GM12872 (cell line): ENCODE measurements at regions not wholly inside any gene's neighbourhood (a gene's known extent, or its start where the extent isn't known, plus 50 kb on each side); places are given as distances from the start of the nearest gene placed in this dataset.

Experiments
- TF ChIP-seq, protein P1 (sequence below): IDR thresholded peaks from 3 replicates; pipeline ENCODE4 v1.5.1; 2011; ENCODE audit warnings: low read depth, mild to moderate bottlenecking, low read length, moderate library complexity; ENCODE audit not compliant: insufficient read depth

DNA sequence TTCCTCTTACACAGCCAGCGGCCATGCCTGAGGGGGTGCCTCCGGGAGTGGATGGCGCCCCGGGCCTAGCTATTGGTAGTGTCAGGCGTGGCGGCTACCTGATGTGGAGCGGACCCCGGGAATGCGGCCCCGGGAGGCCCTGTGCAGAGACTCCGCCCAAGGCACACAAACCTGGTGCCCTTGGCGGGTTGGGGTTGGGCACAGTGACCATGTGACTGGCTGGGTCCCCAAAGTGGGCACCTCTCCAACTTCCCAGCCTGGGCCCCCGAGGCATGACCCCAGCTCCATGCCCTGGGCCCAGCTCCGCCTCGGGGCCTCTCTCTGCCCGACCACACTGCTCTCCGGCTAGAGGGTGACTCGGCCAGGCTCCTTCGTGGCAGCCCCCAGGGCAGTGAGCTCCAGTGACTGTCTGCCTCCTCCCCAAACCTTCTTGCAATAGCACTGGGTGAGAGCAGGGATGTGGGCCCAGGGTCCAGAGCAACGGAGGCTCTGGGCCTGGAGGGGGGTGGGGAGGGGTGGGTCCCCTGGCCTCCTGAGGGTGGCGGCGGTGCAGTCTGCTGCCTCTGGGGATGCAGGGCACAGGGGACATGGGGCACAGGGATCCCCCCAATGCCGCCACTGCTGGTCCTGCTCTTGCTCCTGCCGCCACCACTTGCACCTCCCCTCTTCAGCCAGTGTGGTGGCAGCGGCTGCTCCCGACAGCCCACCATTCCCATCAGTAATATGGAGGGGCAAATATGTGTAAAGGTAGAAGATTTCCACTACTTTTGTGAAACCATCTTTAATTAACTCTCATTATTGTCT is 942.9 kb upstream of the EPHA7 start:
- TF ChIP-seq, protein P1, sequence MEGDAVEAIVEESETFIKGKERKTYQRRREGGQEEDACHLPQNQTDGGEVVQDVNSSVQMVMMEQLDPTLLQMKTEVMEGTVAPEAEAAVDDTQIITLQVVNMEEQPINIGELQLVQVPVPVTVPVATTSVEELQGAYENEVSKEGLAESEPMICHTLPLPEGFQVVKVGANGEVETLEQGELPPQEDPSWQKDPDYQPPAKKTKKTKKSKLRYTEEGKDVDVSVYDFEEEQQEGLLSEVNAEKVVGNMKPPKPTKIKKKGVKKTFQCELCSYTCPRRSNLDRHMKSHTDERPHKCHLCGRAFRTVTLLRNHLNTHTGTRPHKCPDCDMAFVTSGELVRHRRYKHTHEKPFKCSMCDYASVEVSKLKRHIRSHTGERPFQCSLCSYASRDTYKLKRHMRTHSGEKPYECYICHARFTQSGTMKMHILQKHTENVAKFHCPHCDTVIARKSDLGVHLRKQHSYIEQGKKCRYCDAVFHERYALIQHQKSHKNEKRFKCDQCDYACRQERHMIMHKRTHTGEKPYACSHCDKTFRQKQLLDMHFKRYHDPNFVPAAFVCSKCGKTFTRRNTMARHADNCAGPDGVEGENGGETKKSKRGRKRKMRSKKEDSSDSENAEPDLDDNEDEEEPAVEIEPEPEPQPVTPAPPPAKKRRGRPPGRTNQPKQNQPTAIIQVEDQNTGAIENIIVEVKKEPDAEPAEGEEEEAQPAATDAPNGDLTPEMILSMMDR, result no peak

DNA sequence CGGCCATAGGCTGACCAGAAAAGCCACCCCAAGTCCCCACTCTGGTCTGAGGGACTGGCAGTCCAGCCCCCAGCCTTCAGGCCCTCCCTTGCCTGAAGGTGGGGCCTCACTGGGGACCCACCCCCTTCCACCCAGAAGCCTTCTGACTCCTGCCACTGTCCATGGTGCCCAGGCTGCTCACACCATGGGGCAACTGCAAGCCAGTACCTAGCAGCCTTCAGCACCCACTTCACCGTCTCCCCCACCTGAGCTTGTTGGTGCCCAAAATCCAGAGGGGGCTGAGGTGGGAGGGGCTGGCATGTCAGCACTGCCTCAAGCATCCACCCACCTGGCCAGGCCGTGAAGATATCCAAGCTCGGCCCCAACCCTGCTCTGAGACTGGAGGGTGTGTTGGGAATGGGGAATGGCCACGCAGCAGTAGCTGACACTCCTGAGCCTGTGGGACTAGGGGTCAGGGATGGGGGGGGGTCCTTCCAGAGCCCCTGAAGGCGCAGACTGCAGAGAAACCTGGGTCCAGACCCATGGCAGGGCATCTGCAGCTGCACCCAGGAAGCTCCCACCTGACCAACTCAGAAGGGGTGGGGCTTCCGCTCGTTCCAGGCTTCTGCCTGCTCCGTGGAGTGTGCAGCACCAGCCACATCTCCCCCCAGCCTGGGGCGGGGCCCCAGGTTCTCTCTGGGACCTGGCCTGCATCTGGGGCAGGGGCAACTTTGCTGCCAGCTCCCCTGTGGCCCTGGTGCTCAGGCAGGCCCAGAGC is 942.1 kb upstream of the EPHA7 start:
- TF ChIP-seq, protein P1, result no peak

DNA sequence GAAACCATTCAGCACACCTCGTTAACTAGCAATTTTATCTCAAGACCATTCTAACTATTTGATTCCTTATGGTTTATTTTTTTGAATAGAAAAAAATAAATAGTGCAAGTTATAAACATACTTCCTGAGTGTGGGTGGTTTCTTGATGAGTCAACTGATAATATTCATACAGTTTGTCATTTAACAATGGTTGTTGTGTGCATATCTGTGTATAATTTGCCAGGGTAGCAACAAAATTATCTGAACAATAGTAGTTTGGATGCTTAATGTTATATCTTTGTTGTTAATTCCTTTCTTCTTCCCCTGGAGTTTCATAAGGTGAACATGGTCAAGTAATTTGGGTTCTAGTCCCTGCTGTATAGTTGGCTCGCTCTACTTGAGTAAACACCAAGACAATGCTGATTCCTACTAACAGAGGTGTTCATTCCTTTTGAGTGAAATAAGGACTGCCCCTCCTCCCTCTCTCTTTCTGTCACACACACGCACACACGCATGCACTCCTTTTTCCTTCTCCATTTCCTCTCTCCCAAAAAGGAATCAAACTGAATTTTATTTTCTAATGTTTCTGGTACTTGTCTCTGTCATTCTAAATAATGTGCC is 938.1 kb upstream of the EPHA7 start:
- TF ChIP-seq, protein P1, result no peak

- TF ChIP-seq, protein P1, result no peak
Measured at GRCh38 chr6:94350833-94351232, 931.5 kb upstream of the EPHA7 start.

DNA sequence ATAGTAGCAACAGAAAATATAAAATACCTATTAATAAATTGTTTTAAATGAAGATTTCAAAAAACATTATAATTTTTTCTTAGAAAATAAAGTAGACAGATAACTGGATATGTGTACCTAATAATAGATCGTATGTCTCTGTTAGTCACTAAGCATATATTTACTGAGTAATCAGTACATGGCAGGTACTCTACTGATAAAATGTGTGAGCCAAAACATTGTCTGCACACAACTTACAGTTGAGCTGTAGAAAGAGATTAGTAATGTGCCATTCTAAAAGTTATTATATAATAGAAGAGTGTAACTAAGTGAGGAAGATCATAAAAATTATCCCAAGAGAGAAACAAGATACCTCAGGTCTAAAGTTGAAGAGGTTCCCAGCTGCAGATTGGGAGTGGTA is 929.9 kb upstream of the EPHA7 start:
- TF ChIP-seq, protein P1, result no peak

- TF ChIP-seq, protein P1, result no peak
Measured at GRCh38 chr6:94344866-94345265, 925.5 kb upstream of the EPHA7 start.

GRCh38 chr6:94341173-94341572 is 921.8 kb upstream of the EPHA7 start:
- TF ChIP-seq, protein P1, result no peak
